Stimulated activated naive CD8-positive, alpha-beta T cell treated with anti-CD3 and anti-CD28 coated beads, Interleukin-15, Interleukin-2, amounts not matched to agents 100 U/mL and 50 U/mL, for 24 hours (primary cell): ENCODE measurements at regions not wholly inside any gene's neighbourhood (a gene's known extent, or its start where the extent isn't known, plus 50 kb on each side); places are given as distances from the start of the nearest gene placed in this dataset.

ENCODE experiments used
- ATAC-seq: fragments of 150-1000 bp; cut with Tn5 transposase; one replicate; pipeline ENCODE4 v1.10.0; 2021
- DNase-seq: peaks from one replicate; pipeline ENCODE4 v3.0.0; 2021

DNA sequence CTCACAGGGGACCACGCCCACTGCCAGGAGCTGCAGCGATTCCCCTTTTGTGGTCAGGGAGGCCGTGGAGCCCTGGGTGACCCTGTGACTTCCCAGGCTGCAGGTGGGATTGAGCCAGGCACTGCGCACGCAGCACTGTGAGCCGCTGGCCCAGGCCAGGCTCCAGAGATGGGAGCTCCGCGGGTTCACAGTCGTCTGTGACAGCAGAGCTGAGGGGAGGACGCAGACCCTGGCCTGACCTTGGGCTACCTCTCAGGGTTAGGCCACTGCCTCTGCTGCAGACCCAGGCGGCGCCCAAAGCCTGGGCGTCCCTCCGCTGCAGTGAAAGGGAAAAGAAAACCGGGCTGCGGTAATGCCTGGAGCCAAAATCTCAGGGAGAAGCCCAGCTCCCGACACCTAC, 107.5 kb upstream of the GPR26 start:
- ATAC-seq = no peak
- DNase-seq = no peak

DNA sequence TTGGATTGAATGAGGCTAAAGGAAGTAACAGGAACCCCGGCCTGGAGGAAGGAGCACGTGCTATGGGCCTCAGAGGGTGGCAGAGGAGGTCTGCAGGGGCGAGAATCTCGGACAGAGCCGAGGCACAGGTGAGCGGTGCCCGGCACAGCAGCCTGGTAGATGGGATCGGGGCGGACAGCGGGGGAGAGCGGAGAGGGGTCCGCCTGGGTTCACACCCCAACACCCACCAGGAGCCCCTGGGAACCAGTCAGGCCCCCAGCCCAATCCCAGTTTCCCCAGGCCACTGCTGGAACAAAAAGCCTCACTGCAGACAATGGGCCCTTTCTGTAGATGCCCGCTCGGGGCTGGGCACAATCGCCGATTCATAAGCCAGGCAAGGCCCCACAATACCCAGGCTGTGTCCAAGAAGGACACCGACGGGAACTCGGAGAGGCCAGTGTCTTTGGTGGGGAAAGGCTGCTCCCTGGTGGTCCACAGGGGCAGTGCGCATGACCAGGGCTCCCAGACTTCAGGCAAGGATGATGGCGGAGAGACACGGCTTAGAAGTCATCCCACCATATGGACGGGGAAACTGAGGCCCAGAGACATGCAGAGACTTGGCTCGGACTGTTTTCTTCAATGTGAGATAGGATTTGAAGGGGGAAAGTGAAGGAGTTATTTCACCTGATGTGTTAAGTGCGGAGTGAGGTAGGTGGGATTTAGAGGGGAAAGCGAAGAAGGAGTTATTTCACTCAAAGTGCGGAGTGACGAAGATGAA, 106.9 kb upstream of the GPR26 start:
- DNase-seq (peak; percentile 73), ATAC-seq (peak; percentile 63)

DNA sequence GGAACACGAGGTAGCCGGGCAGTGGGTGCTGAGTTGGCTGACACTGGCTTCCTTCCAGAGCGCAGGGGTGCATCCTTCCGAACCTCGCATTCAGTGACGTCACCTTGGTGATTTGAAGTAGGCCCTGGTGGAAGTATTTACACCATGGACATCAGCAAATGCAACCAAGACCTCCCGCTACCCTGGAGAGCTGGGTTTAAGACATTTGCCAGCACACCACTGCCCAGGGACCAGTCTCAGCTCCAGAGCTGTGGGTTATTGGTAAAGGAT, 106.4 kb upstream of the GPR26 start:
- DNase-seq (no peak), ATAC-seq (no peak)

DNA sequence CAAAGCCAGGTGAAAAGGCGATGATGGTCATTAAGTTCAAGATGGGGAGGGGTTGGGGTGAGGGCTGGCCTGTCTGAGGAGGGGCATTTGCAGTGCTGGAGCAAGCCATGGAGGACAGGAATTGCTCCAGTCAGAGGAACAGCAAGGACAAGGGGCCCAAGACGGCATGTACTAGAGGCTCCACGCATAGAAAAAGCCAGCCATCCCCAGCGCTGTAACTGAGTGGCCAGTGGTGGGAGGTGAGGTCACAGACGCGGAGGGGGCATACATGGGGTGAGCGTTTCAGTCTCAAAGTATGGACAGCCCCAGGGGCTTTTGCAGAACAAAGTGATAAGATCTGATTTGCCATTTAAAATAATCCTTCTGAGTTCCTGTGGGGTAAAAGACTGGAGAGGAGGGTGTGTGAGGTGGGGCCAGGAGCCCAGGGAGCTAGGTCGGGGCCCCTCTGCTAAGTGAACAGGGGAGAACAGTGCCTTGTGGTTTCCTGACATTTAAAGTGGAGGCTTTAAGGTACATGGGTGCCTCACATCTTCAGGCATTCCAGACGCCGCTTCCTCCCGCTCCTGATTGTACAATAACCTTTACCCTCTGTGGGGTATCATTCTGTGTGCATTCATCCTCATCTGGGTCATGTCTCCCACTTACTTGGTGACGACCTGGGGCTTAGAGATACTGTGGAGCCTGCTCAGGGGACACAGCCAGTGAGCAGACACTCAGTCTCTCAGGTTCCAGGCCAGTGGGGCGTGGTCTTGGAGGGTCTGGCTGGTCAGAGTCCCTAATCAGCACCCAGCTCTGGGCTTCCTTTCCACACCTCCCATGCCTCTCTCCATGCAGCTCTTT, 105.6 kb upstream of the GPR26 start:
- no peak for ATAC-seq
- DNase-seq = no peak

DNA sequence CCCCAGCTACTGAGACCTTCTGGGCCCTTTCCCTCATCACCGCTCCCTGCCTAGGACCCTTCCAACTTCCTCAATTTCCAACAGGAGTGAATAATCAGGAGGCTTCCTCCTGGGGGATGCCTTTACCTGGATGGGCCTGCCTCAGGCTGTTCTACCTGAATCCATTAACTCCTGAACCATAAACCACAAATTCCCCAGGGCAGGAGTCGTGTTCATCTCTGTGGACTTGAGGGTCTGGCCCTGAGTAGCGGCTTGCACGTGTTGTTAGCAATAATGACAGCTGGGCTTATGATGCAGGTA, 105.1 kb upstream of the GPR26 start:
- no peak for DNase-seq
- no peak for ATAC-seq

DNA sequence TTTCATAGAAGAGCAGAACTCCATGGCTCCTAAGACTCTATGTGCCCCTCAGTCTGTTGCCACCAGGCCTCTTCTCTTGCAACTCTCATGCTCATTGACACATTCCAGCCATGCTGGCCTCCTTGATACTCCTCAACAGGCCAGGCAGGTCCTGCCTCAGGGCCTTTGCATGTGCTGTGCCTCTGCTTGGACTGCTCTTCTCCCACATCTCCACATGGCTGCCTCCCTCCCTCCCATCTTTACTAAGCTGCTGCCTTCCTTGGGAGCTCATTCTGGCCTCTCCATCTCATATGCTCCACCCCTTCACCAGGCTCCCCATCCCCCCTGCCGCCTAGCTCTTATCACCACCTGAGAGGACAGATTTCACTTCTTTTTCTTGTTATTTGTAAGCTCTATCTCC, 103.8 kb upstream of the GPR26 start:
- ATAC-seq (no peak), DNase-seq (no peak)

DNA sequence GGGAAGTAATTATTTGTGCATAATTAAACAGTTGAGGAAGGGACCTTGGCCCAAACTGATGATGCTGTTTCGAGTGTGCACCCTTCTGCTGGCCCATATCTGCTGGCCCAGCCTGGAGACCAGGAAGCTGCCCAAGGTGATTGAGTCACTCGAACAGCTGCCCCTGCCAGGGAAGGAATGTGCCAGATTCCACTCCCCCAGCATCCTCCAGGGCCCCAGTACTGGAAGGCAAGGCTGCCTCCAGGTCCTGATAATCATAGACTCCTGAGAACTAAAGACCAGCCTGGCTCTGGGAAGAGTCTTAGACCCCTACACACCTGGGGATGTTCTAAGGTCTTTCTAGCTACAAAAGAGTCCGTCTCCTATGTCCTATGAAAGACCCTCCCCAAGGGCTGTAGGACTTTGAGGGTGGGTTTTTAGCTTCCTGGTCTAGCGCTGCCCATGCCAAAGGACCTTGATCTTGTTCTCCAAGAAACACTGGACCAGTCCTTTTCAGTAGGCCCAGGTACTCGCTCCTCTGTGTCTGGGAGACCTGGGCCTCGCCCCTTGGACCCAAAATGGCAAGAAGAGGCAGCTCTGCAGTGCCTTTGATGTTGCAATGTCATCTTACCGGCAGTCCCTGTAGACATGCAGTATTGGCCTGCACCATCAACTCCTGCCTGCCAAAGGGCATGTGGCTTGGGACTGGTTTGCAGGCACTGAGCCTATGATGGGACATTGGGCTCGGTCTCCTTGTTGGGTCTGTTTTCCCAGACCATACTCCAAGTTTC, 103.2 kb upstream of the GPR26 start:
- DNase-seq = no peak
- no peak for ATAC-seq

DNA sequence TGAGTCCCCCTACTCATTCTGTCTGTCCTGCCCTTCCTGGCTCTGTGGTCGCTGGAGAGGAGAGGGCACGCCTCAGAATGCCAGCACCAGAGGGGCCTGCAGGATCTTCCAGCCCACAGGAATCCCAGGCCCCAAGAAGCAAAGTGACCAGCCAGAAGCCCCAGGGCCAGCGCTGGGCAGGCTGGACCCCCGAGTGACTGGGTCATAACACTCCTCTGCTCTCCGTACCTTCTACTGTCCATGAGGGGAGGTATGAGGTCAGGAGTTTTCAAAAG, 102.6 kb upstream of the GPR26 start:
- ATAC-seq (no peak), DNase-seq (no peak)

DNA sequence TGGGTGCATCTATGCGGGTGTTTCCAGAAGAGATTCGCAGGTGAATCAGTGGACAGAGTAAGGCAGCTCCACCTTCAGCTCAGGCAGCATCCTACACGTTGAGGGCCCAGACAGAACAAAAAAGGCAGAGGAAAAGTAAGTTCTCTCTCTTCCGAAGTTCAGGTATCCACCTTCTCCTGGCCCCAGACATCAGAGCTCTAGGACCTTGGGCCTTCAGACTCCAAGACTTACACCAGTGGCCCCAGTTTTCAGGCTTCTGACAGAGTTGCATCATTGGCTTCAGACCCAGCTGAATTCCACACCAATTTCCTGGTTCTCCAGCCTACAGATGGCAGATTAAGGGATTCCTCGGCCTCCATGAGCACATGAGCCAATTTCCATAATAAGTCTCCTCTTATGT, 102.2 kb upstream of the GPR26 start:
- DNase-seq (no peak), ATAC-seq (no peak)

DNA sequence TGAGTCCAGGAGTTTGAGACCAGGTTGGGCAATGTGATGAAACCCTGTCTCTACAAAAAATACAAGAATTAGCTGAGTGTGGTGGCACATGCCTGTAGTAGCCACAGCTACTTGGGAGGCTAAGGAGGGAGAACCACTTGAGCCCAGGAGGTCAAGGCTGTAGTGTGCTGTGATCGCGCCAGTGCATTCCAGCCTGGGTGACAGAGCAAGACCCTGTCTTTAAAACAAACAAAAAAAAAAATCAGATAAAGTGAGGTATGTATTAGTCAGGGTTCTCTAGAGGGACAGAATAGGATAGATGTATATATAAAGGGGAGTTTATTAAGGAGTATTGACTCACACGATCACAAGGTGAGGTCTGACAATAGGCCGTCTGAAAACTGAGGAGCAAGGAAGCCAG, 101.5 kb upstream of the GPR26 start:
- ATAC-seq = no peak
- DNase-seq = no peak

DNA sequence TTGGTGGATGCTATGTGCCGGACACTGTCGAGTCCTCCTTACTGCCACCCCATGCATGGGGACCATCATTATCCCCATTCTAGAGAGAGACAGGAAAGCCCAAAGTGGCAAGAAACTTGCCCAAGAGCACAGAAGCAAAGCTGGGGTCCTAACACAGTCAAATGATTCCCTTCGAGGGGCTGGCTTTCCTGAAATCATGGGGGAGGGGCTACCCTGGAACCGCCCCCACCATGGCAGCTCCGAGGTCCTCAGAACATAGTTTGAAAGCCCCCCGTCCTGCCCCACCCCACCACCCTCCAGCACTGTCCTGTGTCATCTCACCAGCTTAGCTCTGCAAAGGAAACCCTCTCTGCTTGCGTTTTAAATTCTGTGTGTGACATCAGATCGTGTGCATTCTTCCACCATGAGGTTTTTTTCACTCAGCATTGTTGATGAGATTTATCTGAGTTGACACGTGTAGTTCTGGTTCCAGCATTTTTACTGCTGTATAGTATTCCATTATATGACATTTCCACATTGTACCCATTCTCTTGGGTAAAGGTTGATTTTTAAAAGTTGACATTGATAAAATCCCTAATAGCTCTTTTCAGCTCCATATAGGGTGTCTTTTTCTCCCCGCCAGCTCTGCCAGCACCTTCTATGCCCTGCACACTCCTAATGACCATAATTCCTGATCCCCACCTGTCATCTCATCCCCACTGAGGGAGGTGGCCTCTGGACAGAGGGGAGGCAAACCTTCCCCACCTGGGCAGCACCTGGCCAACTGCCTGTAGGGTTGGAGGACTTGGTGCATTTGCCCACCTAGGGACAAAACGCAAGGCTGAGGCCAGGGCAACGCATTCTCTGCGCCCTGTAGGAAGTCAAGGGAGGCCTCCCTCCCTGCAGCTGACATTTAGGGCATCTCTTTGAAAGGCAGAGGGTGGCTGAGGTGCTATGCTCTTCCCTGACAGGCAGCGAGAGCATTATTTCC, 100.2 kb upstream of the GPR26 start:
- ATAC-seq (no peak), DNase-seq (no peak)

DNA sequence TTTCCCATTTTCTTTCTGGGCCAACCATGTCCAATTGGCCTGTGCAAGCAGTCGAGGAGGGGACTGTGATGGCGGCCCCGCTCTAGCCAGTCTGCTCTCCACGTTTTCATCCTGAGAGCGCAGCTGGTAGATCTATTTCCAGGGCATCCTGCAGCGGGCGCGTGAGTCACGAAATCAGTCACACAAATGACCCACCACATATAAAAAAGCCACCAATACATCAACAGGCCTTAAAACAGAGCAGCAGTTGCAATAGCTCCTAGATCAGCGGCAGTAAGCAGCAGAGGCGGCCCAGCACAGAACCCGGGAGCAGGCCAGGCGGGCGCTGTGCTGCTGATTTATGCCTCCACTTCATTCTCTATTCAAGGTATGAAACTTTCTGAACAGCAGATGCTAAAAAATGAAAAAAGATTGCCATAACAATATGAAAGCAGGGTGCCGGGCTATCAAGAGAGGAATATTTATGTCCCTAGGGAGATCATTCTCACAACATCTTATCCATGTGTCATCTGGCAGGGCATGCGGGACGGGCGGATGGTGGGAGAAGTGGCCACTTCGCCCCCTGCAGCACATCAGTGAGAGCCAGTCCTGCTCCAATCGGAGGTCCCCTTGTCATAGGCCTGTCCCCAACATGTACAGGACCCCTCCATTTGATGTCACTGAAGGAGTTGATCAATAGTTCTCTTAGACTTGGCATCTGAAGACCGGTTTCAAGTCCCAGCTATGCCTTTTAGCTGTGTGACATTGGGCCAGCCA, 98.0 kb upstream of the GPR26 start:
- DNase-seq (no peak), ATAC-seq (no peak)

DNA sequence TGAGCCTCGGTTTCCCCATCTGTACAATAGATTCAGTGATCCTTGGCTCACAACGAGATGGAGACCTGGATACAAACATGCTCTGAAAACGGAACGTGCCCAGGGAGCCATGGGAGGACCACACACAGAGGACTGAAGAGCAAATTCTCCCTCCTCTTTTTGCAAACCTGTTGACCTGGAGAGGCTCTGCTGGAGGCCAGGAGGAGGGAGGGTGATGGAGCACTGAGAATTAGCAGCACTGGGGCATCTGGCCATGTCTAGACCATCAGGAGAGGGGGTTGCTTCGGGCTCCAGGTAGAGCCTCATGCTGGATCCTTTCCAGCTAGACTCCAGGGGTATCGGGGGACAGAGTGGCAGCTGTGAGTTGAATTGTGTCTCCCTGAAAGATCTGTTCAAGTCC, 97.4 kb upstream of the GPR26 start:
- ATAC-seq (no peak), DNase-seq (no peak)

DNA sequence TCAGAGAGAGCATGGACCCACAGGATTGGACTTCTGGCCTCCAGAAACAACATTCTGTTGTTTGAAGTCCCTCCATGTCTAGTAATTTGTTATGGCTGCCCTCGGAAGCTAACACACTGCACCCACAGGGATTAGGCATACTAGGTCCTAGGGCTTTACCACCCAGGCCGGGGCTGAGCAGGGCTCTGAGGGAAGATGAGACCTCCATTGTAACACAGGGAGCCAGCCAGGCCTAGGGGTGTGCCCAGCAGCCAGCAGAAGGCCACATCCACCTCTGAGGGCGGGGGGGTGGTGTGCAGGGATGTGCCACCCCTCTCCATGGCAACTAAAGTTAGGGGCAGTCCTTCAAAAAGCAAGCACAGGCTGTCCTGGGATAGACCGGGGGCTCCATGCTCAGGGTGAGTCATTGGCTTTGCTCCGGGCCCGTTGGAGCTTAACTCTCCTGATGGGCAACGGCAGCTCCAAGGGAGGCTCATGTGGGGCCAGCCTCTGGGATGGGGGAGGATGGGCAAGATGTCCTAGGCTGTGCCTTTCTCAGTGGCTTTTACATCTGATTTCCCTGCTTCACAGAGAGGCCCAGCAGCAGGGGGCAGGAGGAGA, 96.6 kb upstream of the GPR26 start:
- ATAC-seq = no peak
- no peak for DNase-seq

DNA sequence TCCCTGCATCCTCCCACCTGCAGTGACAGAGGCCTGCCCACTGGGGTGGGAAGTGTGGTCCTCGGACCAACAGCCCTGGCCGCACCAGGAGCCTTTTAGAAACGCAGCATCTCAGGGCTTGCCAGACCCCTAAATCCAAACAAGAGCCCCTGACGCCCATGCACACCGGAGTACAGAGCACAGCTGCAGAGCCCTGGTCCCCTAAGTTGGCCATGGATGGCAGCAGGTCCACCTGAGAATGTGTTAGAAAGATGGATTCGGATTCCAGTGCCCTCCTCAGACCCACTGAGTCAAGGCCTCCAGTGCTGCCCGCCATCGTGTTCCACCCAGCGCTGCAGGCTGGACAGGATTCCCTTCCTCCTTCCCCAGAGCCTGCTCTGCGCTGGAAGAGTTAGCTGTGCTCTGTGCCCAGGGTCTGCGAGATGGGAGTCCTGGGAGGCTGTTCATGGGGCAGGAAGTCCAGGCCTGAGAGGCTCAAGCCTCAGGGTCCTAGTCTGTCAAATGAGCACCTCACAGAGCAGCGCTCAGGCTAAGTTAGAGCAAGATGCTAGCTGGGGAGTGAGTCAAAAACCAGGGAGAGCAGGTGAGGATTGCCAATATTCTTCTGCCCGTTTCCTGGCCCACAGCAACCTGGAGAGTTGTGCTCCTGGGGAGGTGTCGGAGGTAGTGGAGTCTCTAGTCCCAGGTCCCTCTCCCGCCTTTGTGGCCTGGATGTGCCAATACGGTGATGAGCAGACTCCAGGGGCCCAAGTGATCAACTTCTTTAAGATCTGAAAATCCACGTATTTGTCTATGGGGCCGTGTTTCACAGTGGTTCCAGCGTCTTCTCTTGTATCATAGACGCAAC, 95.9 kb upstream of the GPR26 start:
- DNase-seq = no peak
- ATAC-seq = no peak

DNA sequence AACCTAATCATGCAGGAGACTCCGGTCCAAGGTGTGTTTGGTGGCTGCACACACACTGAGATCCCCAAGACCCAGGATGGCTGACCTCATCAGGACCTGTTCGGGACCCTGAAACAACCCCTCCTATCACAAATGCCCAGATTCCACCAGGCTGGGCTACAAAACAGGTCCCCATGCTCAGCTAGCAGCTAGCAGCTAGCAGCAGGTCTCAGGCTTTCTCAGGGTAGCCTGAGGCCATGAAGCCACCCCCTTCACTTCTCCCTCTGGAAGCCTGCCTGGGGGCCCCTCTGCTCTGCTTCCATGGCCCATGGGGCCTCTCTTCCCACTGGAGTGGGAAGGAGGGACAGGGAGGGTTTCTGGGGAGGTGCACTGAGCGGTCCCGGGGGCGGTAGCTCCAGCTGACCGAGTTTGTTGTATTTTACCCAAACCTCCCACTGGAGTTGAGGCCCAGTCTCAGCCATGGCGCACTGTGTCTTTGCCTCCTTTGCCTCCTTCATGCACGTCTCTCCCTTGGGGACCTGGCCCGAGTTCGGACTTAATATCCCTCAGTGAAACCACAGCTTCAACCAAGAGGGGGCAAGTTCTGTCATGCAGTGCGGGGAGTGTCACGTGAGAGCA, 95.1 kb upstream of the GPR26 start:
- DNase-seq (no peak), ATAC-seq (no peak)

DNA sequence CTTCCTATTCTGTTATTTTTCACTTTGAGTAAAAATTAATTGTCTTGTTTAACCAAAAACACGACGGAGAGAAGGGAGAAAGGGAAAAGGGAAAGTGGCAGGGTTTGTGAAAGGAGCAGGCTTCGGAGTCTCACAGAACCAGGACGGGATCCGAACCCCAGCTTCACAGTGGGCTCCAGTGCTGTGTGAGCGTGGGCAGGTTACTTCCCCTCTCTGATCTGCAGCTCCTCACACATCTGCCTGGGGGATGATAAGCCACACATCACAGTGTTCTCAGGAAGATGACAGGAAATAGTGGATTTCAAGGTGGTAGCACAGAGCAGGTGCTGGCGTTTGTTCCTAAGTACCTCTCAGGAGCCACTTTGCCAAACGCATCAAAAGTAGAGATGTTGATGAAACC, 94.2 kb upstream of the GPR26 start:
- no peak for DNase-seq
- ATAC-seq = no peak

DNA sequence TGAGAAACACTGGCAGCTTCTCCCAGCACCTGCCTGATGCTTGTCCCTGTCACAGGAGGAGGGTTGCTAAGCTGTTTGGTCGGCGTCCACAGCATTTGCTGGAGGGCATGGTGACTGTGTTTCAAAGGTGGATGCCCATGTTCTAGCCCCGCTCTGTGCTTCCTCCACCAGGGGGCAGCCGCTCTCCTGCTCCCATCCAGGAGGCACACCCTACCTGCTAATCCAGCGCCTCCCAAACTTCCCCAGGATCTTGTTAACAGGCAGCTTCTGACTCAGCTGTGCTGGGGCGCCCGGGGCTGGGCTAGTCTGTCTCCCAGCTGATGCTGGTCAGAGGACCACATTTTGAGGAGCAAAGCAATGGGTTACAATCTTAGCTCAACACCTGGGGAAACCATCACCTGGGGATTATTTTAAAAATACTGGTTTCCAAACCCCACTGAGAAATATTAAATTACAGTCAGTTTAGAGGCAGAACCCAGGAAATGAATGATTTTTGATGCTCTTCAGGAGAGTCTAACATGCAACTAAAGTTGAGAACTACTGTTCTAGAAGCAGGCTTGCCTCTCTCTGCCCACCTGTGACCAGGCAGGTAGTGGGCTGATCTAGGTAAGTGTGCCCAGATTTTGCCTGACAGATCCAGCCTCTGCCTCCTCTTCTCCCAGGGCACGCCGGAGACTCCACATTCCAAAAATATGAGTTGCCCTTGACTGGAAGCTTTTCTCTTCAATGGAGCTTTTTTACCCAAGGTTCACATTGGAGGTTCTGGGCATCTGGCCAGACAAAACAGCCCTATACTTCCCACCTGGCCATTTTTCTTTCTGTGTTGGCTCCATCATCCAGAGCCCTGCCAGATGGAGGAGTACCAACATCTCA, 92.7 kb upstream of the GPR26 start:
- DNase-seq (peak; percentile 61), ATAC-seq (no peak)

DNA sequence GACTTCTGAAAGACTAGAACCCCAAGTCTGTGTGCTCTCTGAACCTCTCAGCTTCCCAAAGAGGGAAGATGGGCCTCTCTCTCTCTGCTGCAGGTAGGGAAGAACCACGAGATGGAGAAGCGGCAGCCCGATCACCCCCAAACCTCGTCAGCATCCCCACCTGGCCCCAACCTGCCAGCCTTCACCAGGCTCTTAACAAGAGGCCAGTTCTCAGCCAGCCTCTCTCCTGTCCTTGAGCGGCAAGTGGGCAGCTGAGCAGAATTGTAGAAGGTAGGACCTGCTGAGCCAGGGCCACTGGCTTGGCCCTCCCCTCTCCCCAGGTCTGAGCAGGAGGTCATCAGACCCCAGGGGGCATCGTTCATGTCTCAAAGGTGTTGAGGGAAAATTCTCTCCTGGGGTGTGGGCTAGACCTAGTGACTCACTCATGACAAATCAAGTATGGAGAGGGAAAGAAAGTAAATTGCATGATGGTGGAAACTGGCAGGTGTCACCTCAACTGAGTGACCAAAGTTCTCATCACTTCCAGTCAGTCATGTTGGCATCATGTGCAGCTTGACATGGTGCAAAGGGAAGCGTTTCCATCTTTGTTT, 92.0 kb upstream of the GPR26 start:
- no peak for ATAC-seq
- DNase-seq = no peak
